ENCODE measurements at regions not wholly inside any gene's neighbourhood (a gene's known extent, or its start where the extent isn't known, plus 50 kb on each side); places are given as distances from the start of the nearest gene placed in this dataset.
A peak's percentile ranks its signal among the peaks of the same experiment; 100 is the strongest.
"Not testable (repeated sequence)": the region's sequence is repeated elsewhere in the genome, so short reads cannot be mapped to it uniquely, and the experiment has no call there.

- DNase-seq (ENCODE audit: low spot score): no peak
Observed at GRCh38 chr18:72993250-72993649, 125.5 kb upstream of the NETO1 start.

- DNase-seq (ENCODE audit: low spot score): no peak
Observed at GRCh38 chr18:72991379-72991778, 123.6 kb upstream of the NETO1 start.

- not testable (repeated sequence) for DNase-seq (ENCODE audit: low spot score)
Observed at GRCh38 chr18:72987570-72987969, 119.8 kb upstream of the NETO1 start.

GRCh38 chr18:72986103-72986502 is 118.3 kb upstream of the NETO1 start:
- no peak for DNase-seq (ENCODE audit: low spot score)

GRCh38 chr18:72985686-72986085 is 117.9 kb upstream of the NETO1 start:
- DNase-seq (ENCODE audit: low spot score): peak; percentile 15

- DNase-seq (ENCODE audit: low spot score): no peak
Observed at GRCh38 chr18:72984290-72984689, 116.5 kb upstream of the NETO1 start.

GRCh38 chr18:72973841-72974240 is 106.1 kb upstream of the NETO1 start:
- no peak for DNase-seq (ENCODE audit: low spot score)

- DNase-seq (ENCODE audit: low spot score): no peak
Observed at GRCh38 chr18:72965616-72966015, 97.8 kb upstream of the NETO1 start.

- not testable (repeated sequence) for DNase-seq (ENCODE audit: low spot score)
Observed at GRCh38 chr18:72958195-72958594, 90.4 kb upstream of the NETO1 start.

GRCh38 chr18:72948439-72948838 is 80.7 kb upstream of the NETO1 start:
- no peak for DNase-seq (ENCODE audit: low spot score)

GRCh38 chr18:72942766-72943165 is 75.0 kb upstream of the NETO1 start:
- DNase-seq (ENCODE audit: low spot score): no peak

- no peak for DNase-seq (ENCODE audit: low spot score)
Observed at GRCh38 chr18:72940986-72941385, 73.2 kb upstream of the NETO1 start.

- no peak for DNase-seq (ENCODE audit: low spot score)
Observed at GRCh38 chr18:72940509-72940908, 72.7 kb upstream of the NETO1 start.

GRCh38 chr18:72935744-72936143 is 68.0 kb upstream of the NETO1 start:
- DNase-seq (ENCODE audit: low spot score): no peak

- no peak for DNase-seq (ENCODE audit: low spot score)
Observed at GRCh38 chr18:72922895-72923294, 55.1 kb upstream of the NETO1 start.
